HG03196 (cell line): ENCODE measurements at regions not wholly inside any gene's neighbourhood (a gene's known extent, or its start where the extent isn't known, plus 50 kb on each side); places are given as distances from the start of the nearest gene placed in this dataset.
"Not testable (repeated sequence)": the region's sequence is repeated elsewhere in the genome, so short reads cannot be mapped to it uniquely, and the experiment has no call there.

ENCODE experiments used
- ATAC-seq: cut with Tn5 transposase; IDR thresholded peaks from one replicate; pipeline ENCODE4 v1.9.1; 2021; ENCODE audit not compliant: unreplicated experiment

- no peak for ATAC-seq
Observed at GRCh38 chr3:104411757-104412156, 955.0 kb upstream of the ALCAM start.

GRCh38 chr3:104412608-104413580 lies 953.8 kb upstream of the ALCAM start:
- no peak for ATAC-seq

GRCh38 chr3:104428337-104428925 lies 938.3 kb upstream of the ALCAM start:
- ATAC-seq: no peak

GRCh38 chr3:104429727-104430126 lies 937.0 kb upstream of the ALCAM start:
- ATAC-seq: no peak

GRCh38 chr3:104436506-104436905 lies 930.2 kb upstream of the ALCAM start:
- ATAC-seq: no peak

DNA sequence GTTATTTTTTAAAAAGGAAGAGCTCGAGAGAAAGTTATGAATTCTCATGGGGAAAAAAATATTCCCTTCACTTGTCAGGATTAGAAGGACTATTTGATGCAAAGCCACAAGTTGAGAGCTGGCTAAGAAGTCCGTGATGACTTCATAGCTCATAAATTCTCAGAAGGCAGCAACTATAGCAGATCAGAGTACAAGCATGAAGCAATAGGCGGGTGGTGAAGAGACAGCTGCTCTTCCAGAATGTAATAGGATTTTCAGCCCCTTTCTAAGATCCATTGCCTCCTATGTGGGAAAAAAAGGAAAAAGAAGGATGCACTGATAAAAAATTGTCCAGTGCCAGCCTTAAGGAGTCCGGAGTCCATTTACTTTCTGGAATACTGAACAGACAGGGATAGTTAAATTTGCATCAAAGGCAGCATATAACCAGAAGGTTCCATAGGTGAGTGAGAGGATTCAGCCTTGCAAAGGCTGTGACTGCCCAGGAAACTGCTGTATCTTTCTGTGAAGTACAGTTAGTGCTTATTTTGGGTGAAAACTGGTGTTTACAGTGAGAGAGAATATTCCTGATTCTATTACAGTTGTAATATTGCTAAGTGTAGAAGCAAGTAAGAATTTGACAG lies 929.5 kb upstream of the ALCAM start:
- ATAC-seq: no peak

DNA sequence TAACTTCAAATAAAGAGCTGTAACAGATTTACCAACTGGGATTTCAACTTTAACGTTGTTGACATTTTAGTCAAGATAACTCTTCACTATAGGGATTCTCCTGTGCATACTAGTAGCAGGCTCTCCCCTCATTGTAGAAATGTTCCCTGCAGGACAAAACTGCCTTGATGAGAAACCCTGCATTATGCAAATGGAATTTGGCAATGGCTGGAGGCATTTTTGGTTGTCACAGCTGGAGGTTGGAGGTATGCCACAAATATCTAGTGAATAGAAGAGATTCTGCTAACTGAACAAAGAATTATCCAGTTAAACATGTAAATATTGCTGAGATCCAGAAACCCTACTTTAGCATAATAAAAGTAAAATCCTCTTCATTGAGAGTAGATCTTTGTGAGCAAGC lies 928.8 kb upstream of the ALCAM start:
- no peak for ATAC-seq

GRCh38 chr3:104438706-104439105 lies 928.0 kb upstream of the ALCAM start:
- ATAC-seq: no peak

- ATAC-seq: not testable (repeated sequence)
Observed at GRCh38 chr3:104445252-104445919, 921.3 kb upstream of the ALCAM start.

- ATAC-seq: no peak
Observed at GRCh38 chr3:104447681-104448080, 919.0 kb upstream of the ALCAM start.

DNA sequence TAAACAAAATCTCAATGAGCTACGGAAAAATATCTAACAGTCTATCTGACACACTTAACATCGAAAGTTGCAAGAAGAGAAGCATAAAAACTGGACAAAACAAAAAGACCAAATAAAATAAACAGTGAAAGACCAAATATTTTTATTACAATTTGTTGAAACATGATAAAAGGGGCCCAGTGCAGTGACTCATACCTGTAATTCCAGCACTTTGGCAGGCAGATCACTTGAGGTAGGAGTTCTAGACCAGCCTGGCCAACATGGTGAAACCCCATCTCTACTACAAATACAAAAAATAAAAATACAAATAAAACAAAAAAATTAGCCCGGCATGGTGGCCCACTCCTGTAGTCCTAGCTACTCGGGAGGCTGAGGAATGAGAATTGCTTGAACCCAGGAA lies 914.0 kb upstream of the ALCAM start:
- ATAC-seq: no peak

DNA sequence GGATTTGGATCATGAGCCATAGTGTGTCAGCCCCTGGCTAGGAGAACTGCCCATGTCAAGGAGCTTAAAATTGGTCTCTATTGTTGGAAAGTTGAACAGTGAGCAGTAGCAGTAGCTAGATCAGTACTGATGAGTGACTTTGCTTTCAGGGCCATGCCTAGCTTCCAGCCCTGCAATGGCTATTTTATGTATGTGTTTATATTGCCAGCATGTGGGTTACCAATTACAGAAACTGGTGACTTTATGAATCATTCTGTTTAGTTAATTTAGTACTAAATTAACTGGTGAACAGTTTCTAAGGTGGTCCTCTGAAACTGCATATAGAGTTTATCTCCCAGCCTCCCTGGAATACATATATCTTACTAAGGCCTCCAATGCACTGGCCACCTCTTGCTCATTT lies 908.1 kb upstream of the ALCAM start:
- peak; percentile 51 for ATAC-seq

- no peak for ATAC-seq
Observed at GRCh38 chr3:104460477-104461406, 906.0 kb upstream of the ALCAM start.

DNA sequence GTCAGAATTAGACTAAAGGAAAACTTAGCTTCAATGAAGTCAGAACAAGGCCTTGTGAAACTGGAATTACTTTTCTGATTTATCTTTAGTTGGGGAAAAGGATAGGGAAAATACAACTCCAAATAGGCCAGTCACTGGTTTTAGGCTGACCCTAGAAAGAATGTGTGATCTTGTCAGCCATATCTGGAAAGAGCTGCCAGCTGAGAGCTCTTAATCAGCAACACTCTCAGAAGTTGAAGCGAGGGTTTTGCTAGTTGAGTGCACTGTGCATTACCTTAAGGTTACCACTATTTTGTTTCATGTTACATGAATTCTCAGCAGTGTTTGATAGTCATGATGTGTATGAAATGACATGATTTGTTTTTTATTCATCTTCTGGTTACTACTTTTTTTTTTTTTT lies 905.3 kb upstream of the ALCAM start:
- no peak for ATAC-seq

DNA sequence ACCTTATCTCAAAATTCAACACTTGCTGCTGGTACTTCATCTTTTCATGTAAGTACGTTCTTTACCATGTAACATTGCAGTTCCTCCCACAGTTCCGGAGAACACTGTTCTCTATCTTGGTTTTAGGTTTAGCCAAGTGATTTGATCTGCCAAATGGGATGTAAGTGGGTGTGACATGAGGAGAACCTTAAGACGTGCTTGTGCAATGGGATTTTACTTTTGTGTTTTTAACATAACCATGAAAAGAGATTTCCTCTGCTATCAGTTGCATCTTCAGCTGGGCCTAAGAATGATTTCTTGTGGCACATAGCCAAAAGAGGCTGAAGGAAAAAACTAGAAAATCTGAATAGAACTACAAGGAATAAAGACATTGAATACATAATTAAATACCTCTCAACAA lies 894.5 kb upstream of the ALCAM start:
- no peak for ATAC-seq

- ATAC-seq: no peak
Observed at GRCh38 chr3:104474011-104474410, 892.7 kb upstream of the ALCAM start.

DNA sequence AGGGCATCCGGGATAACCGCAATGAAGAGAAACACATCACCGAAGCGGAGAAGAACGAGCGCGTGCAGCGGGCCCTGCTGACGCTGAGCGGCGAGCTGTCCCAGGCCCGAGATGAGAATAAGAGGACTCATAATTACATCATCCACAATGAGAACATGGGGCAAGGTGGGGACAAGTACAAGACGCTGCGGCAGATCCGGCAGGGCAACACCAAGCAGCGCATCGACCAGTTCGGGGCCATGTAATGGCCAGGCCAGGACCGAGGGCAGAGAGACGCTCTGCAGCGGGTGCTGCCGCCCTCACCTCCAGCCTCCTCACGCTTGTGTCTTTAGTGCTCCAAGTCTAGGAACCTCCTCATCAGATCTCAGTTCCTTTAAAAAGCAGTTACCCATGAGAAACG lies 863.7 kb upstream of the ALCAM start:
- ATAC-seq: no peak

DNA sequence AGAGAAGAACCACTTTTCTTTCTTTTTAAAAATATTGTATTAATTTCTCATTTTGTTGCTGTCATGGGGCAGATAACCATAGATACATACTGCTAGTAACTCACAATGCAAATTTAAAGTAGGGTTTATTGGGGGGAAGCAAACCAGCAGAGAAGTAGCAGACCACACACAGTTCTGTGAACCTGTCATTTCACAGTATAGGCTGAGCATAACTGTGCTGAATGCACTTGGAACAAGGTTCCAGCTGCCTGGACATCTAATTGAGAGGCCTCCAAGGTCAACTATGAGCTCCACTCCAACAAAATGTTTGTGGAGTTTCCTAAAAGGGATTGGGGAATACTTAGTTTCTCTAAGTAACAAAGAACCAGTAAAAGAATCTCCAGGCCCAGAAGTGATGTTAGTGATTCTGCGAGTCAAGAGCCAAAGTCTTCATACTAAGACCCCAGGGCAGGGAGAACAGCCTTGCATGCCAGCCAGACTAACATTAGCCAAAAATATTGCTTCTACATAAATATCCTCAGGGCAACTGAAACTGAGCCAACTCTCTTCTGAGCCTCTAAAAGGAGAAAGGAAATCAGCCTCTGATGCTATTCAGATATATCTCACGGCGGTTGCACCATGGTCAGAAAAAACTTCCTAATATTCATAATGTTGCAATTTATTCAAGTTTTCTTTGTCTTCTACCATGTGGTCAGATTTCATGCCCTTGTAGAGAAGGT lies 856.4 kb upstream of the ALCAM start:
- no peak for ATAC-seq

GRCh38 chr3:104514371-104514770 lies 852.3 kb upstream of the ALCAM start:
- no peak for ATAC-seq

GRCh38 chr3:104514776-104515175 lies 851.9 kb upstream of the ALCAM start:
- ATAC-seq: no peak
